Kidney epithelial cell (primary cell): ENCODE measurements at regions not wholly inside any gene's neighbourhood (a gene's known extent, or its start where the extent isn't known, plus 50 kb on each side); places are given as distances from the start of the nearest gene placed in this dataset.

Experiments
- DNase-seq: peaks from one replicate; pipeline ENCODE4 v3.0.0-alpha.2; 2010; ENCODE audit warnings: low read depth
- H3K27me3 ChIP-seq: 2 replicates; pipeline ENCODE4 v1.6.0; 2011; ENCODE audit warnings: low read length; ENCODE audit not compliant: control insufficient read depth, insufficient read depth
- H3K36me3 ChIP-seq: 2 replicates; pipeline ENCODE4 v1.5.1; 2011; ENCODE audit warnings: low read length; ENCODE audit not compliant: control insufficient read depth, insufficient read depth
- H3K4me3 ChIP-seq: 2 replicates; pipeline ENCODE4 v1.5.1; 2011; ENCODE audit warnings: low read depth, mild to moderate bottlenecking, control low read depth, low read length
- CTCF ChIP-seq: IDR thresholded peaks from 2 replicates; pipeline ENCODE4 v1.5.1; 2011; ENCODE audit warnings: mild to moderate bottlenecking, moderate library complexity, low read length, control low read depth, inconsistent platforms; ENCODE audit not compliant: insufficient read depth, poor library complexity, severe bottlenecking

GRCh38 chr9:106467113-106467864 lies 395.7 kb upstream of the ZNF462 start:
- Histone ChIP-seq H3K36me3 (no peaks in the 10 kb centered on the region), H3K4me3 (no peak overlapping the region), H3K27me3 (no peaks in the 10 kb centered on the region)
- no peak for DNase-seq
- no peak for TF ChIP-seq CTCF

- H3K27me3 ChIP-seq: no peaks in the 10 kb centered on the region
- H3K36me3 ChIP-seq: no peaks in the 10 kb centered on the region
- no peak overlapping the region for H3K4me3 ChIP-seq
- no peak for TF ChIP-seq CTCF
- no peak for DNase-seq
Measured at GRCh38 chr9:106467865-106468164, 395.2 kb upstream of the ZNF462 start.

- Histone ChIP-seq H3K4me3 (no peak overlapping the region), H3K27me3 (no peaks in the 10 kb centered on the region), H3K36me3 (no peaks in the 10 kb centered on the region)
- no peak for TF ChIP-seq CTCF
- no peak for DNase-seq
Measured at GRCh38 chr9:106468431-106468830, 394.5 kb upstream of the ZNF462 start.

- H3K27me3 ChIP-seq: no peaks in the 10 kb centered on the region
- DNase-seq: no peak
- no peak for TF ChIP-seq CTCF
- H3K36me3 ChIP-seq: no peaks in the 10 kb centered on the region
- no peak overlapping the region for H3K4me3 ChIP-seq
Measured at GRCh38 chr9:106478312-106478711, 384.7 kb upstream of the ZNF462 start.

- Histone ChIP-seq H3K27me3 (no peaks in the 10 kb centered on the region), H3K36me3 (no peaks in the 10 kb centered on the region), H3K4me3 (no peak overlapping the region)
- DNase-seq: no peak
- TF ChIP-seq CTCF: no peak
Measured at GRCh38 chr9:106478727-106479126, 384.2 kb upstream of the ZNF462 start.

GRCh38 chr9:106479679-106480078 lies 383.3 kb upstream of the ZNF462 start:
- no peak for DNase-seq
- Histone ChIP-seq H3K27me3 (no peaks in the 10 kb centered on the region), H3K4me3 (no peak overlapping the region), H3K36me3 (no peaks in the 10 kb centered on the region)
- TF ChIP-seq CTCF: no peak
